GM12872 (cell line): ENCODE measurements at regions not wholly inside any gene's neighbourhood (a gene's known extent, or its start where the extent isn't known, plus 50 kb on each side); places are given as distances from the start of the nearest gene placed in this dataset.

Source experiments
- TF ChIP-seq, protein P1 (sequence below): IDR thresholded peaks from 3 replicates; pipeline ENCODE4 v1.5.1; 2011; ENCODE audit warnings: low read depth, mild to moderate bottlenecking, low read length, moderate library complexity; ENCODE audit not compliant: insufficient read depth

GRCh38 chr2:187985923-187986322, 305.8 kb upstream of the GULP1 start:
- TF ChIP-seq, protein P1, sequence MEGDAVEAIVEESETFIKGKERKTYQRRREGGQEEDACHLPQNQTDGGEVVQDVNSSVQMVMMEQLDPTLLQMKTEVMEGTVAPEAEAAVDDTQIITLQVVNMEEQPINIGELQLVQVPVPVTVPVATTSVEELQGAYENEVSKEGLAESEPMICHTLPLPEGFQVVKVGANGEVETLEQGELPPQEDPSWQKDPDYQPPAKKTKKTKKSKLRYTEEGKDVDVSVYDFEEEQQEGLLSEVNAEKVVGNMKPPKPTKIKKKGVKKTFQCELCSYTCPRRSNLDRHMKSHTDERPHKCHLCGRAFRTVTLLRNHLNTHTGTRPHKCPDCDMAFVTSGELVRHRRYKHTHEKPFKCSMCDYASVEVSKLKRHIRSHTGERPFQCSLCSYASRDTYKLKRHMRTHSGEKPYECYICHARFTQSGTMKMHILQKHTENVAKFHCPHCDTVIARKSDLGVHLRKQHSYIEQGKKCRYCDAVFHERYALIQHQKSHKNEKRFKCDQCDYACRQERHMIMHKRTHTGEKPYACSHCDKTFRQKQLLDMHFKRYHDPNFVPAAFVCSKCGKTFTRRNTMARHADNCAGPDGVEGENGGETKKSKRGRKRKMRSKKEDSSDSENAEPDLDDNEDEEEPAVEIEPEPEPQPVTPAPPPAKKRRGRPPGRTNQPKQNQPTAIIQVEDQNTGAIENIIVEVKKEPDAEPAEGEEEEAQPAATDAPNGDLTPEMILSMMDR: no peak

DNA sequence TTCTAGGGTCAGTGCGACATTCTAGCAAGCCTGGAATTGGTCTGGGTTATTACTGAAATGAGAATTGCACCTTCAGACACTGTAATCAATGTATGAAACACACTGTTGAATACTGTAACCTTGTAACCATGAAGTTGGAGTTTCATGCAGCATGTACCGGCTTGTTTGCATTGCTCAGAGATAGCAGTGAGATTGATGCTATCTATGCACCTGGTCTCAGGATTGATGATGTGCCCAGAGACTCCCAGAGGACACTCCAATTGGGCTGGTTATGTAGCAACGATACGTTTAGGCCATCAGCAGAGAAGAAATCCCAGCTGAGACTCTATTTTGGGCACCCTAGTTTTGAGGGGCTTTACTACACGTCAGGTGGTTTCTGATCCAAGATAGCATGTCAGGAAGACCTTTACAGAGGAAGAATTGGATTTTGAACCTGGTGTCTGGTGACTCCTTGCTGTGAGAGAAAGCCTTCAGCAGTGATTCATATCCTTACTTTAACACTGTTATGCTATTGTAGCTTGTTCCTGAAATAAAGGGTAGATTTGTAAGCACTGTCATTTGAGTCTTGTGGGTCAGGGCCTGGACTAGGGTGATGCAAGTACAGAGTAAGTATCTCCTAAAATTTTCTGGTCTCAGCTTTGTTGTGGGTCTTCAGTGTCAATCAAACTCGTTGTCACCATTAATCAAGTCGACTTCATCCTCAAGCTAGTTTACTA, 305.1 kb upstream of the GULP1 start:
- TF ChIP-seq, protein P1: no peak

GRCh38 chr2:187988348-187988747, 303.3 kb upstream of the GULP1 start:
- TF ChIP-seq, protein P1: no peak

DNA sequence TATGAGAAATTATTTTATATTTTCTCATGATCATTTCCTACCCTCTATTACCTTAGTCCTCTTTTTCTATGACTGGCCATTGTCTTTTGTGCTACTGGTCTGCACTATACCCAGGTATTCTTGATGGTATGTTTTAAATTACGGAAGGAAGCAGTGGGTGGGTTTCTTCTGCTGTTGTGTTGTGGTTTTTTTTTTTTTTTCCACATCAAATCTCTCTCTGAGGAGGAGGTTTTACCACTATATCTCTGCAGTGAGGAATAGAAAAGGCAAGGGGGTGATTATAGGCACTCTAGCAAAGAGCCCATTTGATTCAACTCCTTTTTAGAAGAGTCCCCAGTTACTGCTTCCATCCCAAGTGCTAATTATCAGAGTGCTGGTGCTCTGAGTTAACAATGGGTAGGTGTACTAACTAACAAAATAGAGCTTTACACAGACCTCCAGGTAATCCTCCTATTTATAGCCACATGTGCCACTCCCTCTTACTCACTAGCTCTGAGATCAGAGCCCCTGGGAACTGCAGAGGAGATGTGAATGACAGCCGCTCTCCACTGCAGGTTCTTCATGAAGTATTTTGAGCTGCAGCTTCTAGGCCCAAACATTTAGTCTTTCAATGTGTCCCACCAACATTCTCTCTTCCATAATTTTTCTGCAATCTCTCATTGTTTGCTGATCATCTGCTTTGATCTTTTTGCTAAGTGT, 301.6 kb upstream of the GULP1 start:
- TF ChIP-seq, protein P1: no peak

DNA sequence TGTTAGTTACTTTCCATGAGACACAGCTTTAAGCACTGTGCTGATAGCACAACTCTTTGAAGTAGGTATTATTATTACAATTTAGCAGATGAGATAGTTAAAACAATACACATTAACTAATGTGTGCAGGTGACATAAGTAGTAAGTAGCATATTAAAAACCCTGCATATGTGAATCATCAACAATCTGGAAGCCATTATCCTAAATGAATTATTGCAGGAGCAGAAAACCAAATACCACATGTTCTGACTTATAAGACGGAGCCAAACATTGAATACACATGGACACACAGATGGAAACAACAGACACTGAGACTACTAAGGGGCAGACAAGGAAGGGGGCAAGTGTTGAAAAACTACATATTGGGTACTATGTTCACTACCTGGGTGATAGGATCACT, 300.3 kb upstream of the GULP1 start:
- TF ChIP-seq, protein P1: no peak

- TF ChIP-seq, protein P1: no peak
Measured at GRCh38 chr2:187994464-187995331, 297.0 kb upstream of the GULP1 start.

- TF ChIP-seq, protein P1: no peak
Measured at GRCh38 chr2:187995556-187995955, 296.1 kb upstream of the GULP1 start.
